MM.1S (cell line): ENCODE measurements at regions not wholly inside any gene's neighbourhood (a gene's known extent, or its start where the extent isn't known, plus 50 kb on each side); places are given as distances from the start of the nearest gene placed in this dataset.

Experiments
- CTCF ChIP-seq: fragments of 300-600 bp; sonication (generic); IDR thresholded peaks from 2 replicates; pipeline ENCODE4 v1.5.1; 2016; ENCODE audit warnings: antibody characterized with exemption, low read length, mixed read lengths
- EZH2 ChIP-seq: fragments of 300-600 bp; sonication (generic); optimal IDR thresholded peaks from 2 replicates; pipeline ENCODE3; 2017; ENCODE audit warnings: low read depth, mild to moderate bottlenecking, antibody characterized with exemption, low read length, mixed read lengths
- EZH2phosphoT487 ChIP-seq: fragments of 300-600 bp; sonication (generic); IDR thresholded peaks from 2 replicates; pipeline ENCODE4 v1.6.1; 2018; ENCODE audit warnings: antibody characterized with exemption, low read length

DNA sequence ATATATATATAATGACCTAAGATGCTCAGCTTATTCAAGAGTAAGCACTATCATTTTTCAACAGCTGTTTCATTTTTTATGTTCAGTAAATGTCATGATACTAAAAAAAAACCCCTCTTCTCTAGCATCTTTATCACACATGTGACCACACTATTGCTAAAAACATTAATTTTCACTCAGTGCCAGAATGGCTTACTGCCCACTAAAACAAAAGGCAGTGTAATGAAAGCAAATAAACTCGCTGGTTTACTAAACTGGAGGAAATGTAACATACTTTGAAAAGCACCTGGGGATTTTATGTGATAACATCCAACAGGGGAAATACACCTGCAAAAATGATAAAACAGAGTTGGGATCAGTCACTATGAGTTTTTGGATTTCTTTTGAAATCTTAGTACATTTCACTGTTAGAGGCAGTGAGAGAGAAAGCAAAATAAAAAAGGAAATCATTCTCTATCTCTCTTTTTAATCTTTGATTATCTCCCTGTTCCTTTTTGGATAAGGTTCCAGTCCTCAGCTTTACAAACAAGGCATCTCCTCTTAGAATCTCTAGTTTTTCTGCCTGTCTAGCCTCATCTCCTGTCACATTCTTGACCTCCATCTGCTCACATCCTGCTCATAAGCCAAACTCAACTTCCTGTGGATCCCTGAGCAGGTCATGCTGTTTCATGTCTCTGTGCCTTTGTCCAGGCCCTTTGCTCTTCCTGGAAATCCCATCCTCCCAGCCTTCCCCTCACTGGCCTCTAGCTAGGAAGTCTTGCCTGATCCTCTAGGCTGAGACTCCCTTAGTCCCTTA is 338.0 kb downstream of the MAN2A1 start:
- no peak for TF ChIP-seq CTCF
- no peak for TF ChIP-seq EZH2
- no peak for TF ChIP-seq EZH2phosphoT487
